ENCODE measurements at regions not wholly inside any gene's neighbourhood (a gene's known extent, or its start where the extent isn't known, plus 50 kb on each side); places are given as distances from the start of the nearest gene placed in this dataset.

GRCh38 chr5:155839251-155840037, 487.5 kb upstream of the SGCD start:
- 96% methylated on average over 5 of the region's 5 CpGs; no CpG with 5 or more reads in 1 of the 2 experiments for WGBS, 2 experiments (ENCODE audit: extremely low coverage in 1 of 2, insufficient coverage in 1 of 2, insufficient read length in 1 of 2, insufficient replicate concordance in 2 of 2, low coverage in 1 of 2, low lambda C conversion rate in 2 of 2, missing lambda C conversion rate in 1 of 2)
- CTCF ChIA-PET (ENCODE audit: partially characterized antibody): interaction anchor here (0.6 to 1.2 kb wide), 3 partner anchors 18 to 577 kb away, joined by 3 to 7 read pairs (median 4); no protein-coding TSS in a partner anchor

More at GRCh38 chr5:155839251-155840037, 487.5 kb upstream of the SGCD start:
- DNase-seq (ENCODE audit: low read depth in 1 of 2, low spot score in 2 of 2) (no peak), FAIRE-seq (no peak)
- Histone ChIP-seq H3K27me3 (replicated peaks in 1 of 4; ENCODE audit: control insufficient read depth in 3 of 4, extremely low read depth in 1 of 4, insufficient read depth in 3 of 4, low read length in 3 of 4) (no peaks in the 10 kb centered on the region), H2AK5ac (ENCODE audit: low read depth, low read length) (no peak overlapping the region), H3K18ac (ENCODE audit: extremely low read depth, low read length) (no peak overlapping the region), H4K8ac (ENCODE audit: extremely low read depth, insufficient read depth, low read length) (no peak overlapping the region), H4K91ac (replicated peaks; ENCODE audit: insufficient read length, low read length) (no peak overlapping the region), H2BK120ac (replicated peaks; ENCODE audit: low read depth, low read length) (no peak overlapping the region), H3K79me2 (ENCODE audit: control insufficient read depth in 1 of 2, insufficient read depth in 2 of 2, low read length in 2 of 2) (no peaks in the 10 kb centered on the region), H3K4me3 (ENCODE audit: extremely low read depth in 1 of 4, insufficient read depth in 2 of 4, low read depth in 3 of 4, low read length in 4 of 4) (no peak overlapping the region), H3K4me2 (ENCODE audit: insufficient read depth in 1 of 2, low read depth in 2 of 2, low read length in 2 of 2) (no peak overlapping the region), H3K9ac (replicated peaks in 1 of 4; ENCODE audit: extremely low read depth in 1 of 4, low read depth in 3 of 4, low read length in 3 of 4) (no peak overlapping the region), H3K14ac (ENCODE audit: insufficient read length) (no peak overlapping the region), H3K36me3 (ENCODE audit: control insufficient read depth in 2 of 4, insufficient read depth in 4 of 4, low read length in 3 of 4) (no peaks in the 10 kb centered on the region), H3K4me1 (replicated peaks in 1 of 4; ENCODE audit: control insufficient read depth in 3 of 4, insufficient read depth in 4 of 4, low read length in 3 of 4) (no peaks in the 10 kb centered on the region), H4K20me1 (replicated peaks in 1 of 2; ENCODE audit: control insufficient read depth in 1 of 2, insufficient read depth in 2 of 2, low read length in 2 of 2) (no peaks in the 10 kb centered on the region), H2AFZ (ENCODE audit: low read length) (no peak overlapping the region), H3K79me1 (ENCODE audit: low read depth, low read length) (no peaks in the 10 kb centered on the region), H2BK15ac (ENCODE audit: low read length) (no peak overlapping the region), H2BK5ac (ENCODE audit: low read depth, low read length) (no peak overlapping the region), H3K9me3 (ENCODE audit: insufficient read depth in 2 of 2, low read depth in 1 of 2, low read length in 1 of 2) (no peaks in the 10 kb centered on the region), H3K23ac (ENCODE audit: insufficient read length) (no peak overlapping the region), H3K23me2 (ENCODE audit: low read depth, low read length) (no peaks in the 10 kb centered on the region; the same call in 1 of the 2 replicates), H4K5ac (ENCODE audit: insufficient read length, low read depth, low read length) (no peak overlapping the region), H3K27ac (ENCODE audit: low read depth, low read length) (no peak overlapping the region), H3K56ac (replicated peaks; ENCODE audit: insufficient read length, low read depth, low read length) (no peak overlapping the region), H3K4ac (replicated peaks; ENCODE audit: insufficient read length, low read depth, low read length) (no peak overlapping the region), H2BK12ac (ENCODE audit: low read depth, low read length) (no peak overlapping the region), H2BK20ac (ENCODE audit: low read length) (no peak overlapping the region)
- TF ChIP-seq RFX5 (IDR thresholded peaks at IDR 0.05; ENCODE audit: borderline replicate concordance, low read depth, low read length): peak; percentile 87
- no peak for TF ChIP-seq SIN3A (conservative IDR thresholded peaks at IDR 0.05 in 1 of 2, IDR thresholded peaks at IDR 0.05 in 1 of 2; ENCODE audit: low read depth in 1 of 2, low read length in 2 of 2)
- POLR2A ChIA-PET (ENCODE audit: partially characterized antibody): interaction anchor here (0.6 kb wide), 1 partner anchor 1279 kb away, joined by 5 read pairs; no protein-coding TSS in a partner anchor

All from H1 (cell line).